Keratinocyte (primary cell): ENCODE measurements at regions not wholly inside any gene's neighbourhood (a gene's known extent, or its start where the extent isn't known, plus 50 kb on each side); places are given as distances from the start of the nearest gene placed in this dataset.

Experiments used
- DNase-seq: peaks from one replicate; pipeline ENCODE4 v3.0.0-alpha.2; 2011; ENCODE audit warnings: low read depth, missing footprints, low spot score
- FAIRE-seq: peaks from 2 replicates; lab custom pipeline; 2011; peaks lifted over from hg19 to GRCh38; lab: Jason Lieb, UNC
- H2AFZ ChIP-seq: 2 replicates; pipeline ENCODE4 v1.6.0; 2012; ENCODE audit warnings: low read length, control low read depth, inconsistent platforms; ENCODE audit not compliant: control insufficient read depth
- H3K27ac ChIP-seq: 2 replicates; pipeline ENCODE4 v1.5.1; 2011; ENCODE audit warnings: low read length; ENCODE audit not compliant: control insufficient read depth, insufficient read depth
- H3K27me3 ChIP-seq: 3 replicates; pipeline ENCODE4 v1.6.0; 2011; ENCODE audit warnings: low read length; ENCODE audit not compliant: control insufficient read depth, insufficient read depth; ENCODE audit errors: extremely low read depth
- H3K36me3 ChIP-seq, 2 experiments: 2 replicates in 1 of 2; 3 replicates in 1 of 2; pipeline ENCODE4 v1.5.1; 2011; ENCODE audit warnings: low read length in 2 of 2, mild to moderate bottlenecking in 1 of 2; ENCODE audit not compliant: control insufficient read depth in 2 of 2, insufficient read depth in 2 of 2; ENCODE audit errors: extremely low read depth in 1 of 2
- H3K4me1 ChIP-seq: 3 replicates; pipeline ENCODE4 v1.5.1; 2011; ENCODE audit warnings: low read length; ENCODE audit not compliant: control insufficient read depth, insufficient read depth; ENCODE audit errors: extremely low read depth
- H3K4me2 ChIP-seq: 3 replicates; pipeline ENCODE4 v1.6.0; 2011; ENCODE audit warnings: low read depth, low read length; ENCODE audit not compliant: control insufficient read depth, insufficient read depth; ENCODE audit errors: extremely low read depth
- H3K4me3 ChIP-seq, 3 experiments: fragments of 200-600 bp in 1 of 3; sonication (generic) in 1 of 3; 2 replicates in 2 of 3; 3 replicates in 1 of 3; pipeline ENCODE4 v1.5.1; 2011 to 2016; ENCODE audit warnings: low read length in 3 of 3, mild to moderate bottlenecking in 3 of 3, control low read depth in 2 of 3, inconsistent platforms in 1 of 3, low read depth in 1 of 3, mixed read lengths in 1 of 3, mixed run types in 1 of 3, moderate library complexity in 1 of 3; ENCODE audit not compliant: control insufficient read depth in 2 of 3, insufficient read depth in 2 of 3; ENCODE audit errors: extremely low read depth in 1 of 3
- H3K79me2 ChIP-seq: 2 replicates; pipeline ENCODE4 v1.6.0; 2012; ENCODE audit warnings: low read length; ENCODE audit not compliant: control insufficient read depth, insufficient read depth
- H3K9ac ChIP-seq: 3 replicates; pipeline ENCODE4 v1.6.0; 2011; ENCODE audit warnings: low read length; ENCODE audit not compliant: control insufficient read depth, insufficient read depth; ENCODE audit errors: extremely low read depth
- H3K9me1 ChIP-seq: 3 replicates; pipeline ENCODE4 v1.6.0; 2011; ENCODE audit warnings: low read length; ENCODE audit not compliant: control insufficient read depth, insufficient read depth; ENCODE audit errors: extremely low read depth
- H3K9me3 ChIP-seq: 2 replicates; pipeline ENCODE4 v1.5.1; 2012; ENCODE audit warnings: low read depth, low read length; ENCODE audit not compliant: control insufficient read depth
- H4K20me1 ChIP-seq: 3 replicates; pipeline ENCODE4 v1.6.0; 2011; ENCODE audit warnings: low read length; ENCODE audit not compliant: control insufficient read depth, insufficient read depth; ENCODE audit errors: extremely low read depth
- CTCF ChIP-seq, 3 experiments: IDR thresholded peaks in 1 of 3; conservative IDR thresholded peaks in 1 of 3; optimal IDR thresholded peaks in 1 of 3; 2 replicates in 2 of 3; 3 replicates in 1 of 3; pipeline versions ENCODE3 to v1.5.1; 2011; ENCODE audit warnings: low read length in 3 of 3, mild to moderate bottlenecking in 3 of 3, moderate library complexity in 2 of 3, control low read depth in 1 of 3, inconsistent platforms in 1 of 3; ENCODE audit not compliant: insufficient read depth in 2 of 3; ENCODE audit errors: extremely low read depth in 1 of 3
- EZH2 ChIP-seq: IDR thresholded peaks from one replicate; pipeline ENCODE4 v1.6.1; 2012; ENCODE audit warnings: inconsistent platforms, mild to moderate bottlenecking, low read length, moderate library complexity
- dilution Hi-C: fragments of 300-500 bp; cut with MboI; formaldehyde crosslinking; loops from one replicate; pipeline ENCODE4 v1.7.0; 2020; ENCODE audit warnings: low sequenced_read_pairs; ENCODE audit not compliant: extremely low pct_ligation_motif_present

GRCh38 chr1:25145775-25146393 is 86.4 kb downstream of the SYF2 start:
- no peak overlapping the region for H3K27ac ChIP-seq
- DNase-seq = no peak

GRCh38 chr1:25140073-25140797 is 92.1 kb downstream of the SYF2 start:
- peaks cover 8% of the 10 kb centered on the region for H3K4me1 ChIP-seq
- no peaks in the 10 kb centered on the region for H3K9me3 ChIP-seq
- H3K36me3 ChIP-seq = no peaks in the 10 kb centered on the region
- H3K27ac ChIP-seq = no peak overlapping the region
- no peaks in the 10 kb centered on the region for H3K79me2 ChIP-seq
- DNase-seq (no peak), FAIRE-seq (no peak)
- no peak overlapping the region for H3K4me3 ChIP-seq
- dilution Hi-C loops = no loop called here
- no peak for TF ChIP-seq EZH2
- no peak for TF ChIP-seq CTCF (optimal IDR thresholded peaks at IDR 0.05 in 1 of 3, IDR thresholded peaks at IDR 0.05 in 1 of 3, conservative IDR thresholded peaks at IDR 0.05 in 1 of 3; ENCODE audit: extremely low read depth in 1 of 3, insufficient read depth in 2 of 3, low read length in 3 of 3)
- H4K20me1 ChIP-seq = no peaks in the 10 kb centered on the region
- peaks cover 13% of the 10 kb centered on the region for H3K27me3 ChIP-seq
- H3K9me1 ChIP-seq = no peaks in the 10 kb centered on the region
- no peak overlapping the region for H3K4me2 ChIP-seq
- H3K9ac ChIP-seq = no peak overlapping the region
- no peak overlapping the region for H2AFZ ChIP-seq

More at GRCh38 chr1:25145775-25146393, 86.4 kb downstream of the SYF2 start:
- no peak overlapping the region for H3K4me3 ChIP-seq
- H3K36me3 ChIP-seq = no peaks in the 10 kb centered on the region
- dilution Hi-C loops = no loop called here
- no peak overlapping the region for H2AFZ ChIP-seq
- TF ChIP-seq CTCF (optimal IDR thresholded peaks at IDR 0.05 in 1 of 3, IDR thresholded peaks at IDR 0.05 in 1 of 3, conservative IDR thresholded peaks at IDR 0.05 in 1 of 3; ENCODE audit: extremely low read depth in 1 of 3, insufficient read depth in 2 of 3, low read length in 3 of 3) = no peak
- TF ChIP-seq EZH2 = no peak
- H4K20me1 ChIP-seq = no peaks in the 10 kb centered on the region
- no peaks in the 10 kb centered on the region for H3K9me3 ChIP-seq
- H3K4me2 ChIP-seq = no peak overlapping the region
- H3K27me3 ChIP-seq = peaks cover 7% of the 10 kb centered on the region
- H3K9ac ChIP-seq = no peak overlapping the region
- H3K79me2 ChIP-seq = no peaks in the 10 kb centered on the region
- no peaks in the 10 kb centered on the region for H3K9me1 ChIP-seq
- FAIRE-seq = no peak
- H3K4me1 ChIP-seq = no peaks in the 10 kb centered on the region
